Thyroid gland (tissue), 4 donors: ENCODE measurements at regions not wholly inside any gene's neighbourhood (a gene's known extent, or its start where the extent isn't known, plus 50 kb on each side); places are given as distances from the start of the nearest gene placed in this dataset.

Experiments
- POLR2A ChIP-seq, 2 donors: fragments of 450-650 bp; IDR thresholded peaks; one replicate each; pipeline ENCODE4 v1.6.1; 2017; ENCODE audit warnings: antibody characterized with exemption in 2 of 2, mild to moderate bottlenecking in 2 of 2, moderate library complexity in 1 of 2
- TF ChIP-seq, protein P1 (sequence below), 6 experiments: fragments of 200-600 bp in 3 of 6; fragments of 450-650 bp in 3 of 6; sonication (generic) in 3 of 6; IDR thresholded peaks; one replicate each; pipeline ENCODE4 v1.5.1; 2016 to 2019; ENCODE audit warnings: antibody characterized with exemption in 6 of 6, mild to moderate bottlenecking in 2 of 6, inconsistent platforms in 1 of 6, moderate library complexity in 1 of 6

DNA sequence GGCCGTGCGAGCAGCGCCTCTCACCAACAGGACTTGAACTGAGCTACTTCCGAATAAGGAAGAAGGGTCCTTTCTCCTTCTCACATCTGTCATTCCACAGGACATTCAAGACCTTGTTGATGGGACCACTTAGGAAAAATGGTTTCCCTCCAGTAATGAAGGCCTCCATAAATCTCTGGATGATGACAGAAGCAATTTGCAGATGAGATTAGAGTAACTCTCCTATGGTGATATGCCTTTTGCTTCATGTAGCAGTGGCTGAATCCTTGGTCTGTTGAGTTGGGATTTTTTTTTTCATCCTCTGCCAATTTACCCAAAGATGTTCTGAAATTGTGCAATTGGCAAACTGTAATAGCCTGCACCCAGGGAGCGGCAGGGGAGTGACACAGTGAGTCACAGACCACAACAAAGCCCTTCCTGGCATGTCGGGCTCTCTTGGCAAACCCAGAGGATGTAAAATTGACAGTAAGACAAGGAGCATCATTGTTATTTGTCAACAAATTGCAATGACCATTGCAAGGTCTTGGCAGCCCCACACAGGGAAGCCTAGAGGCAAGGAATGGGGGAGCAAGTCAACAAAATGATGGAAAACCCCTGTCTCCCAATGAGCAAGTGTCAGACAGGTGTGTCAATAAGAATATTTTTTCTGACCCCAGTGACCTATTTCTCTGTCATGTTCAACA, 275.9 kb downstream of the ACTL7B start:
- TF ChIP-seq, protein P1, sequence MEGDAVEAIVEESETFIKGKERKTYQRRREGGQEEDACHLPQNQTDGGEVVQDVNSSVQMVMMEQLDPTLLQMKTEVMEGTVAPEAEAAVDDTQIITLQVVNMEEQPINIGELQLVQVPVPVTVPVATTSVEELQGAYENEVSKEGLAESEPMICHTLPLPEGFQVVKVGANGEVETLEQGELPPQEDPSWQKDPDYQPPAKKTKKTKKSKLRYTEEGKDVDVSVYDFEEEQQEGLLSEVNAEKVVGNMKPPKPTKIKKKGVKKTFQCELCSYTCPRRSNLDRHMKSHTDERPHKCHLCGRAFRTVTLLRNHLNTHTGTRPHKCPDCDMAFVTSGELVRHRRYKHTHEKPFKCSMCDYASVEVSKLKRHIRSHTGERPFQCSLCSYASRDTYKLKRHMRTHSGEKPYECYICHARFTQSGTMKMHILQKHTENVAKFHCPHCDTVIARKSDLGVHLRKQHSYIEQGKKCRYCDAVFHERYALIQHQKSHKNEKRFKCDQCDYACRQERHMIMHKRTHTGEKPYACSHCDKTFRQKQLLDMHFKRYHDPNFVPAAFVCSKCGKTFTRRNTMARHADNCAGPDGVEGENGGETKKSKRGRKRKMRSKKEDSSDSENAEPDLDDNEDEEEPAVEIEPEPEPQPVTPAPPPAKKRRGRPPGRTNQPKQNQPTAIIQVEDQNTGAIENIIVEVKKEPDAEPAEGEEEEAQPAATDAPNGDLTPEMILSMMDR (IDR thresholded peaks at IDR 0.05) = no peak
- TF ChIP-seq POLR2A (IDR thresholded peaks at IDR 0.05) = no peak
